ENCODE measurements at regions not wholly inside any gene's neighbourhood (a gene's known extent, or its start where the extent isn't known, plus 50 kb on each side); places are given as distances from the start of the nearest gene placed in this dataset.

GRCh38 chr15:38197553-38197952 is 55.1 kb upstream of the SPRED1 start:
- TF ChIP-seq CTCF (IDR thresholded peaks at IDR 0.05; ENCODE audit: poor library complexity) (no peak), EZH2 (IDR thresholded peaks at IDR 0.05; ENCODE audit: borderline replicate concordance) (no peak), EZH2phosphoT487 (IDR thresholded peaks at IDR 0.05; ENCODE audit: low read depth, severe bottlenecking, unreplicated experiment) (no peak)
